G401 (cell line): ENCODE measurements at regions not wholly inside any gene's neighbourhood (a gene's known extent, or its start where the extent isn't known, plus 50 kb on each side); places are given as distances from the start of the nearest gene placed in this dataset.
A peak's percentile ranks its signal among the peaks of the same experiment; 100 is the strongest.
"Not testable (repeated sequence)": the region's sequence is repeated elsewhere in the genome, so short reads cannot be mapped to it uniquely, and the experiment has no call there.

Experiments used
- DNase-seq: peaks from one replicate; pipeline ENCODE4 v3.0.0-alpha.2; 2015; ENCODE audit warnings: low spot score
- in situ Hi-C: cut with HindIII; loops from 2 replicates; pipeline ENCODE4 v1.10.0; 2016; ENCODE audit warnings: low sequenced_read_pairs, mixed read lengths

- in situ Hi-C loops = no loop called here
- no peak for DNase-seq
These were observed 92.1 kb upstream of the GRK3 start for GRCh38 chr22:25472382-25472781.

GRCh38 chr22:25475257-25476022, 89.0 kb upstream of the GRK3 start:
- in situ Hi-C loops = no loop called here
- peak; percentile 30 for DNase-seq

GRCh38 chr22:25477358-25477757, 87.1 kb upstream of the GRK3 start:
- in situ Hi-C loops = no loop called here
- DNase-seq = no peak

- in situ Hi-C loops = no loop called here
- no peak for DNase-seq
These were observed 86.4 kb upstream of the GRK3 start for GRCh38 chr22:25478111-25478510.

- DNase-seq = peak; percentile 64
- in situ Hi-C loops = no loop called here
These were observed 85.9 kb upstream of the GRK3 start for GRCh38 chr22:25478528-25478927.

DNA sequence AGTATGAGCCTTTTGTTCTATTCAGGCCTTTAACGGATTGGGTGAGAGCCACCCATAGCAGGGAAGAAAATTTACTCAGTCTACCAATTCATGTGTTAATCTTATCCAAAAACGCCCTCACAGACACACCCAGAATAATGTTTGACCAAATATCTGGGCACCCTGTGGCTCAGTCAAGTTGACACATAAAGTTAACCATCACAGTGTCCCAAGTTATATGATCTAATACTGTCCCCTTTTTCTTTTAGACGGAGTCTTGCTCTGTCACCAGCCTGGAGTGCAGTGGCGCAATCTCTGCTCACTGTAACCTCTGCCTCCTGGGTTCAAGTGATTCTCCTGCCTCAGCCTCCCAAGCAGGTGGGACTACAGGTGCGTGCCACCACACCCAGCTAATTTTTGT, 83.6 kb upstream of the GRK3 start:
- DNase-seq, in situ Hi-C loops: not testable (repeated sequence)

DNA sequence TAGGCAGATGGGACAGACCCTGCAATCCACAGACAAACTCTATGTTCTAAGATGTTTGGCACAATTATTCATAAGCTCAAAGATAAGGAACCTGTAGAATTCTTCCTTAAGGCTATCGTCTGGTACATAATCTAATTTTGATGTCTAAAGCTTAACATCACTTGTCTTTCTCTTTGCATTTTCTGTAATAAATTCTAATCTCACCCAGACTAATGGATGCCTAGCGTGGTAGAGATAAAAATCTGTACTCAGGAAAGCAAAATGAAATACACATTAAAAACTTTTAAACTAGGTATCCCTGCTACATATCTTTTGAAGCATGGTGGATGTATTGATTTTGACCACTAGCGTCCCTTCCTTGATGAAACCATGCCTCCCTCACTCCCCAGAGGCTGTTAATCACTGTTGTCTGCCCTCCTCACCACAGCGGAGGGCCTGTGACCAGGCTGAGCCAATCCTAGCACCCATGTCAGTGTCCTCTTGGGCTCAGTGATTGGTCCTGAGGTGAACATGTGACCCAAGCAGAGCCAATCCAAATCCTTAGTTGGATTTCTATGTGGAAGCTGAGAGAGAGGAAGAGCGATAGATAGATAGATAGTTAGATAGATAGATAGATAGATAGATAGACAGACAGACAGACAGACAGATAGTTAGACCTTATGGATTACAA, 82.2 kb upstream of the GRK3 start:
- peak; percentile 61 for DNase-seq
- in situ Hi-C loops = no loop called here

GRCh38 chr22:25482868-25483639, 81.4 kb upstream of the GRK3 start:
- in situ Hi-C loops = no loop called here

DNA sequence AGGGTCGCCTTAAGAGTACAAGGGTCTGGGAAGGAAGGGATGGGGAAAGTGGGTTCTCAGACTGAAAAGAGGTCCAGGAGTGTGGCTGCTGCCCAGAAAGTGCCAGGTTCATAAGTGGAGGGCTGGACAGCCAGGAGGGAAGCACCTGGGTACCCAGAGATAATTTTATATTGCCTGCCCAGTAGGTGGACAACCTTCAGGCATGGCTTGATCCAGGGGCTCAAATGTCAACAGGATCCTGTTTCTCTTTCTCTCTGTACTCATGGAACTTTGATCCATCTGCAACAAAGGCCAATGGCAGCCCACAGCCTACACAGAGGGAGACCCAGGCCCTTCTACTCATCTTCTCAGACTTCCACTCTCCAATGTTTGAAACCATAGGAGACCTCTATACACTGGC, 80.5 kb upstream of the GRK3 start:
- in situ Hi-C loops = no loop called here
- DNase-seq = no peak

More at GRCh38 chr22:25482868-25483639, 81.4 kb upstream of the GRK3 start:
- peak; percentile 99 for DNase-seq

- DNase-seq = no peak
- in situ Hi-C loops = no loop called here
These were observed 79.8 kb upstream of the GRK3 start for GRCh38 chr22:25484521-25485315.

- DNase-seq = no peak
- in situ Hi-C loops = no loop called here
These were observed 78.6 kb upstream of the GRK3 start for GRCh38 chr22:25485626-25486545.

DNA sequence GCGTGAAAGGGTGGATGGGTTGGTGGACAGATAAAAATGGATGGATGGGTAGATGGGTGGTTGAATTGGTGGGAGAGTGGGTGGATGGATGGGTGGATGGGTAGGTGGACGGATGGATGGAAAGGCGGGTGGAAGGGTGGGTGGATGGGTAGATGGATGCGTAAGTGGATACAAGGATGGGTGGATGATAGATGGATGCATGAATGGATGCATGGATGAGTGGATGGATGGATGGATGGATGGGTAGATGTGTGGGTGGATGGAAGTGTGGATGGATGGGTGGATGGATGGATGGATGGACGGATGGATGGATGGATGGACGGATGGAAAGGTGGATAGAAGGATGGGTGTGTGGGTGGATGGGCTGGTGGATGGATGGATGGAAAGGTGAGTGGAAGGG, 77.0 kb upstream of the GRK3 start:
- DNase-seq = no peak
- in situ Hi-C loops = no loop called here

- peak; percentile 37 for DNase-seq
- in situ Hi-C loops = no loop called here
These were observed 76.0 kb upstream of the GRK3 start for GRCh38 chr22:25488244-25489020.

DNA sequence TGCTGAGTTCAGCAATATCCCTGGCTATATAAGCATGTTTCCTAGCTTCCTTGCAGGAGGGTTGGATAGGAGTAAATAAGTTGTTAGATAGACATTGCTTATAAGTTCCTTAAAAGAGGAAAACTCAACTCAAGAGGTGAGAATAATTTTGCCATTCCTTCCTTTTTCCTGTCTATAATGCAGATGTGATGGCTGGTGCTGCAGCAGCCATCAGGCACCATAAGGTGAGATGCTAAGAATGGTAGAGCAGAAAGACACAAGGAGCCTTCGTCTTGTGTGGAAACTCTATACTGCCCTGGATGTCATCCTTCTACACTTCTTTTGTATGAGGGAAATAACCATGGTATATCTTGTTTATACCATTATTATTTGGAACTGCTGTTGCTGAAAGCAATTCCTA, 74.5 kb upstream of the GRK3 start:
- in situ Hi-C loops = no loop called here
- DNase-seq = no peak

GRCh38 chr22:25490896-25491295, 73.6 kb upstream of the GRK3 start:
- no peak for DNase-seq
- in situ Hi-C loops = no loop called here

GRCh38 chr22:25492162-25492561, 72.3 kb upstream of the GRK3 start:
- in situ Hi-C loops = no loop called here

DNA sequence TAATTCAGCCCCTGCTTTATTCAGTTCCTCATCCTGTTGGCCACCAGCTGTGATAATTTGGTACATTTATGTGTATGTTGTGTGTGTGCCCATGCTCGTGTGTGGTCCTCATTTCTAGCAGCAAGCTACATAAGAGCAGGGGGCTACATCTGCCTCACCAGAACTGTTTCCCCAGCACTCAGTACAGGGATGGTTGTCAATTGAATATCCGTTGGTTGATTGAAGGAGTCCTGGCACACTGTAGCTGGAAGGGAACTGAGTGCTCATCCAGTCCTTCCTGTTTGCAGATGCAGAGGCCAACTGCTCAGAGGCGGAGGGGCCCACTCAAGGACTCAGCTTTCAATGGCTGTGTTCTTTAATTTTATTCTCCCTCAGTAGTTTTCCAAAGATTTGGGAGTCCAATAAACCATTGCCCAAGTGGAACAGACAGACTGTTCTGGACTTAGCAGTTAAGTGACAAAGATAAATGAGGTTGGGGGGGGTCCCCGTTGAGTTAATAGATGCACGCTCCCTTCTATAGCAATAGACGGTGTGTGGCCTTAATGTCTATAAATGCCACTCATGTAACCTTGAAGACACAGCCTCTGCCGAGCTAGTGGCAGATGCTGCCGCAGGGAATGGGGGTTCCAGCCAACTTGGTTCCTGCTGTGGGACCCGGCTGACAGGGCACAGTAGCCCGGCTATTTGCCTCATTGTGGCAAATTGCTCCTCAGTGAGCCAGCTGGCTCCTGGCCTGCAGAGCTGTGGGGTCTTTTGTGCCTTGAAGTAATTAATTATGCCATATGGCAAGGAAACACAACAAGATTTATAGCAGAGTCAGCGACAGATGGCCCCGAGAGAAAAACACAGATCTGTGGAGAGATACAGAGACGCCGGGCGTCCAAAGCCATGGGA, 71.4 kb upstream of the GRK3 start:
- in situ Hi-C loops = no loop called here
- peak; percentile 100 for DNase-seq

More at GRCh38 chr22:25492162-25492561, 72.3 kb upstream of the GRK3 start:
- DNase-seq = no peak
